ENCODE measurements at regions not wholly inside any gene's neighbourhood (a gene's known extent, or its start where the extent isn't known, plus 50 kb on each side); places are given as distances from the start of the nearest gene placed in this dataset.

DNA sequence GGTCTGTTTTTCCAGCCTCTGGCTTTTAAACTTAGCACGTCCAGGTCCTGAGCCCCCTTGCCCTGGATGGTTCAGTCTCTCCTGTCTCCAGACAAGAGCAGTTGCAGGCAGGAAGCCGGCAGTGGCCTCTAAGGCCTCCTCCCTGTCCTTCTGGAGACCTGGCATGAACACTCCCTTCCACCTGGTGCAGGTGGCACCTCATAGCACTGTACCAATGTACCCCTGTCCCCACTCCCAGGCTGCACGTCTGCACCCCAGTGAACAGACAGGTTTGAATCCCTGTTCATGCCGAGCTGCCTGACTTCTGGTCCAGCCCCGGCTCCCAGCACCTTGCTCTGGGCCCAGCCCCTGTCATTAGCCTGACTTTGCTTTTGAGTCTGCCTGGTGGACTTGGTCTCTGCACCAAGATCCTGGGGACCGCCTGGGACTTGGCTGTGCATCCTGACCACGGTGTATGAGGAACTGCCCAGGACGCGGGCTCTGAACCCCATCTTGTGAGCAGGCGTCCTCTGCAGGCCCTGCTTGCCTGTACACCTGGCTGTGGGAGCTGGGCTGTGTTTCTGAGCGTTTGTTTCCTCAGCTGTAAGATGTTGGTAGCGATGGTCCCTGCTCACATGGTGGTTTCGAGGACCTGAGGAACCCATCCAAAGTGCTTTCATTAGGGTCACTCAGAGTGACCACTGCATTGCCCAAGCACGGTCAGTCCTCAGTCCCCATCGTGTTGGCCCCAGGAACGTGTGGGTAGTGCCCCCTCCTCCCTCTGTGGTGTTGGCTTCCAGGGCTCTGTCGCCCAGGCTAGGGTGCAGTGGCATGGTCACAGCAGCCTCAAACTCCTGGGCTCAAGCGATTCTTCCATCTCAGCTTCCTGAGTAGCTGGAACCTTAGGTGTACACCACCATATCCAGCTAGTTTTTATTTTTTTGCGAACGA lies 75.0 kb upstream of the SHANK2 start:
- Histone ChIP-seq H3K36me3 (ENCODE audit: control insufficient read depth, insufficient read depth, low read length) (no peaks in the 10 kb centered on the region), H2AFZ (ENCODE audit: low read depth, low read length) (no peak overlapping the region), H3K4me2 (ENCODE audit: insufficient read depth, low read length) (no peak overlapping the region), H3K4me1 (replicated peaks in 1 of 2; ENCODE audit: control insufficient read depth in 2 of 2, insufficient read depth in 2 of 2, low read length in 2 of 2) (no peaks in the 10 kb centered on the region; a peak in 1 of 5 replicates), H3K4me3 (no peak overlapping the region), H3K27ac (ENCODE audit: extremely low read depth, low read depth, low read length) (no peak overlapping the region), H3K27me3 (ENCODE audit: control insufficient read depth in 2 of 2, insufficient read depth in 2 of 2, low read length in 2 of 2) (peaks cover 0 to 52% of the 10 kb centered on the region in 2 experiments; a peak in 2 of 5 replicates), H3K9me3 (replicated peaks; ENCODE audit: control insufficient read depth, insufficient read depth, low read depth, low read length) (no peaks in the 10 kb centered on the region), H3K9me1 (ENCODE audit: control insufficient read depth, insufficient read depth, low read length) (no peaks in the 10 kb centered on the region), H3K79me2 (ENCODE audit: control insufficient read depth, insufficient read depth, low read length) (no peaks in the 10 kb centered on the region), H4K20me1 (replicated peaks; ENCODE audit: control insufficient read depth, insufficient read depth, low read length) (no peaks in the 10 kb centered on the region; the same call in 1 of the 2 replicates), H3K9ac (ENCODE audit: insufficient read depth in 1 of 2, low read depth in 2 of 2, low read length in 2 of 2) (no peak overlapping the region)
- ChIA-PET POLR2A (no interaction called here), CTCF (ENCODE audit: low intra/inter-chr PET ratio) (no interaction called here)
- in situ Hi-C loops (cut with MboI) (no loop called here), intact Hi-C loops (cut with micrococcal nuclease) (no loop called here)
- no peak for FAIRE-seq
- no TSS peak for BruUV-seq (replicated peaks)
- WGBS (ENCODE audit: insufficient coverage, low coverage, missing lambda C conversion rate): 2% methylated on average over 18 of the region's 20 CpGs
- no peak for DNase-seq (ENCODE audit: extremely low read depth in 1 of 4, low spot score in 3 of 4)
- no peak for ATAC-seq
- TF ChIP-seq, protein P1, sequence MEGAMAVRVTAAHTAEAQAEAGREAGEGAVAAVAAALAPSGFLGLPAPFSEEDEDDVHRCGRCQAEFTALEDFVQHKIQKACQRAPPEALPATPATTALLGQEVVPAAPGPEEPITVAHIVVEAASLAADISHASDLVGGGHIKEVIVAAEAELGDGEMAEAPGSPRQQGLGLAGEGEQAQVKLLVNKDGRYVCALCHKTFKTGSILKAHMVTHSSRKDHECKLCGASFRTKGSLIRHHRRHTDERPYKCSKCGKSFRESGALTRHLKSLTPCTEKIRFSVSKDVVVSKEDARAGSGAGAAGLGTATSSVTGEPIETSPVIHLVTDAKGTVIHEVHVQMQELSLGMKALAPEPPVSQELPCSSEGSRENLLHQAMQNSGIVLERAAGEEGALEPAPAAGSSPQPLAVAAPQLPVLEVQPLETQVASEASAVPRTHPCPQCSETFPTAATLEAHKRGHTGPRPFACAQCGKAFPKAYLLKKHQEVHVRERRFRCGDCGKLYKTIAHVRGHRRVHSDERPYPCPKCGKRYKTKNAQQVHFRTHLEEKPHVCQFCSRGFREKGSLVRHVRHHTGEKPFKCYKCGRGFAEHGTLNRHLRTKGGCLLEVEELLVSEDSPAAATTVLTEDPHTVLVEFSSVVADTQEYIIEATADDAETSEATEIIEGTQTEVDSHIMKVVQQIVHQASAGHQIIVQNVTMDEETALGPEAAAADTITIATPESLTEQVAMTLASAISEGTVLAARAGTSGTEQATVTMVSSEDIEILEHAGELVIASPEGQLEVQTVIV (CRISPR knock-in tag; IDR thresholded peaks at IDR 0.05; ENCODE audit: borderline replicate concordance): no peak
- TF ChIP-seq PATZ1 (CRISPR knock-in tag; IDR thresholded peaks at IDR 0.05; ENCODE audit: borderline replicate concordance) (no peak), FOXK1 (CRISPR knock-in tag; IDR thresholded peaks at IDR 0.05; ENCODE audit: borderline replicate concordance) (no peak), PHF20 (IDR thresholded peaks at IDR 0.05; ENCODE audit: partially characterized antibody) (no peak), ZC3H4 (CRISPR knock-in tag; IDR thresholded peaks at IDR 0.05; ENCODE audit: borderline replicate concordance) (no peak), RBM22 (IDR thresholded peaks at IDR 0.05; ENCODE audit: low read depth, low read length, poor library complexity, severe bottlenecking) (no peak), SIN3A (IDR thresholded peaks at IDR 0.05; ENCODE audit: borderline replicate concordance in 2 of 2, control insufficient read depth in 1 of 2, low read depth in 2 of 2, low read length in 2 of 2) (no peak)
- TF ChIP-seq, protein P2, sequence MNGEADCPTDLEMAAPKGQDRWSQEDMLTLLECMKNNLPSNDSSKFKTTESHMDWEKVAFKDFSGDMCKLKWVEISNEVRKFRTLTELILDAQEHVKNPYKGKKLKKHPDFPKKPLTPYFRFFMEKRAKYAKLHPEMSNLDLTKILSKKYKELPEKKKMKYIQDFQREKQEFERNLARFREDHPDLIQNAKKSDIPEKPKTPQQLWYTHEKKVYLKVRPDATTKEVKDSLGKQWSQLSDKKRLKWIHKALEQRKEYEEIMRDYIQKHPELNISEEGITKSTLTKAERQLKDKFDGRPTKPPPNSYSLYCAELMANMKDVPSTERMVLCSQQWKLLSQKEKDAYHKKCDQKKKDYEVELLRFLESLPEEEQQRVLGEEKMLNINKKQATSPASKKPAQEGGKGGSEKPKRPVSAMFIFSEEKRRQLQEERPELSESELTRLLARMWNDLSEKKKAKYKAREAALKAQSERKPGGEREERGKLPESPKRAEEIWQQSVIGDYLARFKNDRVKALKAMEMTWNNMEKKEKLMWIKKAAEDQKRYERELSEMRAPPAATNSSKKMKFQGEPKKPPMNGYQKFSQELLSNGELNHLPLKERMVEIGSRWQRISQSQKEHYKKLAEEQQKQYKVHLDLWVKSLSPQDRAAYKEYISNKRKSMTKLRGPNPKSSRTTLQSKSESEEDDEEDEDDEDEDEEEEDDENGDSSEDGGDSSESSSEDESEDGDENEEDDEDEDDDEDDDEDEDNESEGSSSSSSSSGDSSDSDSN (IDR thresholded peaks at IDR 0.05; ENCODE audit: borderline replicate concordance in 1 of 2, low read depth in 2 of 2, low read length in 2 of 2): no peak
- TF ChIP-seq, protein P3, sequence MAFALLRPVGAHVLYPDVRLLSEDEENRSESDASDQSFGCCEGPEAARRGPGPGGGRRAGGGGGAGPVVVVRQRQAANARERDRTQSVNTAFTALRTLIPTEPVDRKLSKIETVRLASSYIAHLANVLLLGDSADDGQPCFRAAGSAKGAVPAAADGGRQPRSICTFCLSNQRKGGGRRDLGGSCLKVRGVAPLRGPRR (CRISPR knock-in tag; IDR thresholded peaks at IDR 0.05): no peak
